Esophagus squamous epithelium (tissue), 5 donors: ENCODE measurements at regions not wholly inside any gene's neighbourhood (a gene's known extent, or its start where the extent isn't known, plus 50 kb on each side); places are given as distances from the start of the nearest gene placed in this dataset.
A peak's percentile ranks its signal among the peaks of the same experiment; 100 is the strongest.

Experiments used
- DNase-seq: peaks from one replicate; lab custom pipeline; 2025; lab: John Stamatoyannopoulos, UW
- H3K27ac ChIP-seq, 4 donors: fragments of 200-600 bp; sonication (generic); one replicate each; pipeline ENCODE4 v1.5.1; 2016 to 2019; ENCODE audit warnings: mild to moderate bottlenecking in 1 of 4
- H3K27me3 ChIP-seq, 4 donors: fragments of 200-600 bp; sonication (generic); 1 replicate in 3 of 4; 2 replicates in 1 of 4; pipeline versions ENCODE4 v1.5.1 to v1.6.0; 2017 to 2021; ENCODE audit warnings: antibody characterized with exemption in 1 of 4
- H3K36me3 ChIP-seq, 3 donors: fragments of 200-600 bp; sonication (generic); one replicate each; pipeline ENCODE4 v1.5.1; 2016 to 2019
- H3K4me1 ChIP-seq, 3 donors: fragments of 200-600 bp; sonication (generic); one replicate each; pipeline ENCODE4 v1.5.1; 2017 to 2019
- H3K4me3 ChIP-seq, 4 donors: fragments of 200-600 bp; sonication (generic); 1 replicate in 3 of 4; 2 replicates in 1 of 4; pipeline ENCODE4 v1.5.1; 2016 to 2019; ENCODE audit warnings: mild to moderate bottlenecking in 2 of 4, moderate library complexity in 1 of 4
- H3K9me3 ChIP-seq, 3 donors: fragments of 200-600 bp; sonication (generic); one replicate each; pipeline ENCODE4 v1.5.1; 2016 to 2019
- CTCF ChIP-seq, 6 experiments: fragments of 450-650 bp in 4 of 6; fragments of 200-600 bp in 2 of 6; sonication (generic) in 2 of 6; IDR thresholded peaks; one replicate each; pipeline ENCODE4 v1.5.1; 2016 to 2019; ENCODE audit warnings: antibody characterized with exemption in 6 of 6, mild to moderate bottlenecking in 4 of 6, moderate library complexity in 4 of 6
- POLR2A ChIP-seq, 4 donors: fragments of 450-650 bp; IDR thresholded peaks; one replicate each; pipeline ENCODE4 v1.6.1; 2017; ENCODE audit warnings: antibody characterized with exemption in 4 of 4, mild to moderate bottlenecking in 4 of 4, moderate library complexity in 3 of 4
- WGBS, 2 donors: methylation state at CpG; one replicate each; pipeline ENCODE4 v1.1.5; 2018; 5-methylcytosine and 5-hydroxymethylcytosine counted together
- intact Hi-C: fragments of 100-400 bp; cut with DNase I; formaldehyde crosslinking; loops from one replicate; pipeline ENCODE4 v1.15.0; 2022
- donor health status: DM: yes; HTN: yes; CAD: no.

GRCh38 chr6:14722001-14722562, 523.8 kb upstream of the JARID2 start:
- DNase-seq, result no peak
- Histone ChIP-seq H3K27ac (no peak overlapping the region), H3K4me3 (no peak overlapping the region), H3K36me3 (no peaks in the 10 kb centered on the region), H3K4me1 (peaks cover 9 to 28% (median 13%) of the 10 kb centered on the region in 3 donors), H3K9me3 (no peaks in the 10 kb centered on the region), H3K27me3 (no peaks in the 10 kb centered on the region)
- no peak for TF ChIP-seq CTCF (IDR thresholded peaks at IDR 0.05)
- no peak for TF ChIP-seq POLR2A (IDR thresholded peaks at IDR 0.05)
- intact Hi-C loops, result no loop called here
- WGBS, 2 donors, result 86 to 88% methylated on average over 2 of the region's 2 CpGs

- no peak for TF ChIP-seq POLR2A (IDR thresholded peaks at IDR 0.05)
- no peak for TF ChIP-seq CTCF (IDR thresholded peaks at IDR 0.05)
- intact Hi-C loops, result no loop called here
- Histone ChIP-seq H3K27ac (peak overlapping the region in 1 of 4 donors; percentile 21), H3K36me3 (no peaks in the 10 kb centered on the region), H3K9me3 (no peaks in the 10 kb centered on the region), H3K4me1 (peaks cover 4 to 22% (median 8%) of the 10 kb centered on the region in 3 donors), H3K4me3 (no peak overlapping the region), H3K27me3 (no peaks in the 10 kb centered on the region)
- DNase-seq, result no peak
- 70 to 74% methylated on average over 7 of the region's 9 CpGs for WGBS, 2 donors
Measured at GRCh38 chr6:14722704-14723103, 523.2 kb upstream of the JARID2 start.

- H3K4me3 ChIP-seq, result no peak overlapping the region
Measured at GRCh38 chr6:14723535-14724086, 522.3 kb upstream of the JARID2 start.

GRCh38 chr6:14724549-14724948, 521.3 kb upstream of the JARID2 start:
- WGBS, 2 donors, result 74 to 91% methylated on average over 1 of the region's 1 CpG
- H3K27me3 ChIP-seq, result no peaks in the 10 kb centered on the region
- intact Hi-C loops, result no loop called here
- no peaks in the 10 kb centered on the region for H3K36me3 ChIP-seq
- no peak for DNase-seq
- TF ChIP-seq CTCF (IDR thresholded peaks at IDR 0.05) (no peak), POLR2A (IDR thresholded peaks at IDR 0.05) (no peak)
- H3K9me3 ChIP-seq, result no peaks in the 10 kb centered on the region
- H3K27ac ChIP-seq, result no peak overlapping the region
- no peak overlapping the region for H3K4me3 ChIP-seq
- peaks cover 4 to 23% (median 16%) of the 10 kb centered on the region in 3 donors for H3K4me1 ChIP-seq

More at GRCh38 chr6:14723535-14724086, 522.3 kb upstream of the JARID2 start:
- Histone ChIP-seq H3K36me3 (no peaks in the 10 kb centered on the region), H3K4me1 (peaks cover 4 to 28% (median 12%) of the 10 kb centered on the region in 3 donors), H3K27ac (no peak overlapping the region), H3K27me3 (no peaks in the 10 kb centered on the region), H3K9me3 (no peaks in the 10 kb centered on the region)
- intact Hi-C loops, result no loop called here
- DNase-seq, result no peak
- 88 to 97% methylated on average over 2 of the region's 2 CpGs for WGBS, 2 donors
- no peak for TF ChIP-seq CTCF (IDR thresholded peaks at IDR 0.05)
- no peak for TF ChIP-seq POLR2A (IDR thresholded peaks at IDR 0.05)

- H3K27ac ChIP-seq, result peak overlapping the region in 2 of 4 donors; percentile 13 to 48
- intact Hi-C loops, result no loop called here
- H3K4me1 ChIP-seq, result peaks cover 0 to 11% (median 8%) of the 10 kb centered on the region in 3 donors
- WGBS, 2 donors, result 80 to 82% methylated on average over 7 of the region's 7 CpGs
- no peak for DNase-seq
- no peaks in the 10 kb centered on the region for H3K9me3 ChIP-seq
- H3K4me3 ChIP-seq, result no peak overlapping the region
- H3K27me3 ChIP-seq, result no peaks in the 10 kb centered on the region
- TF ChIP-seq CTCF (IDR thresholded peaks at IDR 0.05) (no peak), POLR2A (IDR thresholded peaks at IDR 0.05) (no peak)
- H3K36me3 ChIP-seq, result no peaks in the 10 kb centered on the region
Measured at GRCh38 chr6:14726816-14727493, 518.9 kb upstream of the JARID2 start.
